Stimulated activated CD4-positive, alpha-beta T cell treated with anti-CD3 and anti-CD28 coated beads, Interleukin-12 subunit alpha, Interleukin-12 subunit beta, amount 100 ng/mL, for 48 hours (primary cell): ENCODE measurements at regions not wholly inside any gene's neighbourhood (a gene's known extent, or its start where the extent isn't known, plus 50 kb on each side); places are given as distances from the start of the nearest gene placed in this dataset.

Source experiments
- DNase-seq, 3 donors: peaks; one replicate each; pipeline ENCODE4 v3.0.0-alpha.2; 2020; ENCODE audit warnings: low read depth in 2 of 3, low spot score in 1 of 3

DNA sequence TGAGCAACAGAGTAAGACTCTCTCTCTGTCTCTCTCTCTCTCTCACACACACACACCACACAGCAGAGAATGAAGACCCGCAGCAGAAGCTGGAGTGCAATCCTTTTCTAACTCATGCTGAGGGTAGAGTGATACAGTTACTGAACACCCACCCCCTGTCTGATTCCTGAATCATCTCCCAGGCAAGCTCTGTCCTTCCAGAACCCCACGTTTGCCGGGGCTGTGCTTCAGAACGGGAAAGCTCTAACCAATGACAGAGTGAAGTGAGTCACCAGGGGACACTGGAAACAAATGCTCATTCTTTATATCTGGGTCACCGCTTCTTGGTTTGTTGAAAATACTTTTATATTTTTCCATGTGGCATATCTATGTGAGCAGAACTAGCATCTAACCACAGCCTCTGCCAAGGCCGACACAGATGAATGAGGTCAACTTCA, 553.7 kb upstream of the AMELY start:
- peak in 2 of 3 donors; percentile 33 to 37 for DNase-seq

DNA sequence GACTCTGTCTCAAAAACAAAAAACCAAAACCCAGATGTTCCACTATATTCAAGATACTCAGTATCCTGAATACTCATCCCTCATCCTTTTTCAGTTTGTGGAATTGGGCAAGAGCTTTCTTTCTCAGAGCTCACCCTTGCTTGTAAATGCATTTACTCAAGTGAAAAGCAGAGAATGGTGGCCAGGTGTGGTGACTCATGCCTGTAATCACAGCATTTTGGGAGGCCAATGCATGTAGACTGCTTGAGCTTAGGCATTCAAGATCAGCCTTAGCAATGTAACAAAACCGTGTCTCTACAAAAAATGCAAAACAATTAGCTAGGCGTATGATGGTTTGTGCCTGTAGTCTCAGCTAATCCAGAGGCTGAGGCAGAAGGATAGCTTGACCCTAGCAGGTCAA, 553.2 kb upstream of the AMELY start:
- DNase-seq = no peak

DNA sequence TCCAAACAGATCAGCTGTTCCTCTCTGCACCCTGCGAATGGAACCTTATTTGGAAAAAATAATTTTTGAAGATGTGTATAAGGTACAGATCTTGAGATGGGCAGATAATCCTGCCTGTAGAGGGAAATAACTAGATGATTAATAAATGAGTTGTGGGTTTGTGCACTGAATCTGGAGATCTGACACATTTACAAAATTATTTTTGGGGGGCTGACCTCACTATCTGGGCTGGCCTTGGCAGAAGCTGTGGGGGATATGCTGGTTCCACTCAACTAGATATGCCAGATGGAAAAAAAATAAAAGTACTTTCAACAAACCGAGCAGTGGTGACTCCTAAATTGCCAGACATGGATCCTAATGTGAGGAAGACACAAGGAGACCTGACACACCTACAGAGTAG, 552.2 kb upstream of the AMELY start:
- no peak for DNase-seq

DNA sequence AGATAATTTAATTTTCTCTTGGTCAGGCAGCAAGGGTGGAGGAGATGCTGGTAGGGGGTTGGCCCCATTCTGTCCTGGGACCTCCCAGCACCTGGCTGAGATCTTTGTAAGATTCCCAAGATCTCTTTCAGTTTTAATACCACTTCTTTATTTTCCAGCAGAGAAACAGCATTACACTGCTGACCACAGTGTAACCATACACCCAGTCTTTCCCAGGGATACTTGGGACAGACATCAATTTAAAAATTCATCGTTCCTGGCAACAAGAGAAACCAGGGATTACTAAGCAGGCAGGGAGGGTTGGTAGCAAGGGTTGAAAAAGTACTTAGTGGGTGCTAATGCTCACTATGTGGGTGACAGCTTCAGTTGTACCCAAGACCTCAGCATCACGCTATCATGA, 551.6 kb upstream of the AMELY start:
- no peak for DNase-seq

DNA sequence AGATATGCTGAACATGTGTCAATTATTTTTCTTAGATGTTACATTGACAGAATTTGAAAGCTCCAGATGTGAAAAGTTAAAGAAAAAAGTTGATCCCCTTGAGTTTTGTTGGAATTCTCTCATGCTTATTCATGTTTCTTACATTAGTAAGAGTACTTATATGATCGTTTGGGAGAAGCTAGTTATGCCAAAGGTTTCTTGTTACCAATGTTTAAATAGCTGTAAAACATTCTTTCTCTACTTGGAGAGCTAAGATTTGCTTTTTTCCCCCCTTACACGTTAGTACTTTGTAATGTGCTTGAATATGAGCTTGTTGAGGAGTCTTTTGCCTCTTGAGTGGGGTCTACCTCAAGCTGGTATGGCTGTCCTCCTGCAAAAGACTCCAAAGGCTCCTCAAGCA, 551.1 kb upstream of the AMELY start:
- no peak for DNase-seq

DNA sequence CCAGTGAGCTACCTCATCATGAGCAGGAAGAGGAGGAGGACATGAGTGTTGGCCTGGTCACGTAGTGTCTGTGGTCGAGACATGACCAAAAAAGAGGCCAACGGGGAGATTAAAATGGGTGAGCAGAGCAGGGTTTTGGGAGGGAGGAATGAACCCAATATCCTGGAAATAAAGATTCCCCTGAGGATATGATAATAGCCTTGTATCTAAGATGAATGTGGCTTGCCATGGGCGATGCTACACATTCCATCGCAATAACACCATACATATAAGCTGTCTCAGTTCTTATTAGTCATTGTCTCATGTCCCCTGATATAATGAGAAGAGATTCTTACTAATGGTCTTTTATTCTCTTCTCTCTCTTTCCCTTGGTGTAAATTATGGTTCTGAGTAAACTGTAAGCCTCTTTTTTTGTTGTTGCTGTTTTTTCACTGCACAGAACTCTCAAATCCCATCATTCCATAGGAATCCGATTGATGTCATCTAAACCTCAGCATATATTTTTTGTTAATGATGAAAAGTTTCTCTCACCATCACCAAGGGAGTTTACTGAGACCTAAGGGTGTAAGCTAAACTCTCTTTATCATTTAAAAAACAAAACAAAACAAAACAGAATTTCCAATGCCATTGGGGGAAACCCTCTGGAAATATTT, 550.4 kb upstream of the AMELY start:
- no peak for DNase-seq

DNA sequence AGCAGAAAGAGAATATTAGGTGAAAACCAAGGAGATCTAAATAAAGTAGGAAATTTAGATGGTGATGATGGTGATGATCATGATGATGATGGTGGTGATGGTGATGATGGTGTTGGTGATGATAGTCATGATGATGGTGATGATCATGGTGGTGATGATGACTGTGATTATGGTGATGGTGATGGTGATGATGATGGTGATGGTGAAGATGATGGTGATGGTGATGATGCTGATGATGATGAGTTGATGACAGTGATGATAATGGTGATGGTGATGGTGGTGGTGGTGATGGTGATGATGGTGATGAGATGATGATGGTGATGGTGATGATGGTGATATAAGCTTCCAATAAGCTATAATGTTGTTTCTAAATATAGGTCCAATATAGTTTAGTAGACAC, 548.2 kb upstream of the AMELY start:
- DNase-seq = no peak

DNA sequence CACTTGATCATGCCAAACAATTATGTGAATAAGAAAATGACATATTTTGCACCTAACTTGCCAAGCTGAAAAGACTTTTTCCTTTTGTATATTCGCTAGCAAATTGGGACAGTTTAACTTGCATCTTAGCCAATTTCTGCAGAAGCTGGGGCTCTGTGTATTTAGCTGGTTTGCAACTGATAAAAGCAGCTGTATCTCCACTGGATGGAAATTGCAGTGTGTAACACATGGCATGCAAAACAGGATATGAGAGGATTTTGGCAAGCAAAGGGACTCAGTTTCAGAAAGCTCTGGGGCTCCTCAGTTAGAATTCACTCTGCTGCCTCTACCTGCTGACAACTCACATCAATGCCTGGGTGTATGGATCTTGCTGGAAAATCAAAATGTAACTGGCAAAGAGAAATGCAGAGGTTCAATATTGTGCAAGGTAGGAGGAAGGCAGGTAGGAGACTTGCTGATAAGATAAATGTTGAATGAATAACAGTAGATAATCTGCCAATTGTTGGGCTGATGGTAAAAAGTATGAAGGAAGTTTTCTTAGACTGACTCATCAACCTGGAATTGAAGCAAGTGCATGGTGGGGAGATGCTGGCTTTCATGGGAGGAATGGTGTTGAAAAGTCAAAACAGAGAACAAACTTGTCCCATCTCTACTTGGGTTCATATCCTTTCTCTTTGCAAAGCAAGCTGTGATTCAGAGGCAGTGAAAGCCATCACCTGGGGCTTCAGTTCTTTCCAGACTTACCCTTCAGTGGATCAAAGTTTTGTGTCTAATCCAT, 546.9 kb upstream of the AMELY start:
- no peak for DNase-seq

DNA sequence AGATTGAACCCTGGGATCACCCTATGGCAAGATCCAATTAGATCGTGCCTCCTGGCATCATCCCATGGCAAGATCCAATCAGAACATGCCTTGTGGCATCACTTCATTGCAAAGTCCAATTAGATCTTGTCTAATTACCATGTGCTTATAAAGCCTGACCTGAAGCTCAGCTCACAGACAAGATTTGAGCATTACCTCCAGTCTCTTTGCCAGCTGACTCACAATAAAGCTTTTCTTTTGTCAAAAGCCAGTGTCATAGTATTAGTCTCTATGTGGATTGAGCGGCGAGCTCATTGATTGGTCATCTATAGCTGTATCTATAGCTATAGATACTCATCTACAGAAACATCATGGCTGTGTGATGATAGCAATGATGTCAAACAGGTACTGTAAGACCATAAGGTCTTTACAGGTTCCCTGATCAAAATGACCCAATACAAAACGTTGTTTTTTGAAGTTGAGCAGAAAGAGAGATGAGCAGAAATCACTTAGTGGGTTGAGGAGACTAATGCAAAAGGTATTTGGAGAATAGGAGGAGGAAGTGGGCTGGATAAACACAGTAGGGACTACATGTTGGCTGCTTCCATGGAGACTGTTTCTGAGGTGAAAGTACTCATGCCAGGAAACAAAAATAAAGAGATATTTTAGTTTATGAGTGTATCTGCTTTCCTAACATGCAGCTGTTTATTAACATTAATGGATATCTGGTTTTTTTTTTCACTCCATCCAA, 545.9 kb upstream of the AMELY start:
- DNase-seq = no peak

DNA sequence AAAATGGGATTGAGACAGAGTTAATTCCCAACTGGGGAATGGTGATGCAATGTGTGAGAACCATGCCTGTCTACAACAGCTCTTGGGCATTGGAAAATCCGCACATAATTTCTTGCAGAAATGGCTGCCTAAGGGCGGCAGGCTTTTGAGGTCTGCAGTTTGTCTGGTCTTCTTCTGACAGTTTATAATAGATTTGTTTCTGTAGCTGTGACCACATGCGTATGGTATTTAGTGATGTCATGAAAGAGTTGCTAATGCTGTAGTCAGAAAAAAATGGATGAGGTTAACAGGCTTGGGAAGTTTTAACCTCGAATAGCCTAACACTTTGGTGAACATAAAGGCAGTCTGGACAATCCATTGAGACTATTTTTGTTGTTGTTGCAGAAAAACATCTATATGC, 544.1 kb upstream of the AMELY start:
- no peak for DNase-seq

DNA sequence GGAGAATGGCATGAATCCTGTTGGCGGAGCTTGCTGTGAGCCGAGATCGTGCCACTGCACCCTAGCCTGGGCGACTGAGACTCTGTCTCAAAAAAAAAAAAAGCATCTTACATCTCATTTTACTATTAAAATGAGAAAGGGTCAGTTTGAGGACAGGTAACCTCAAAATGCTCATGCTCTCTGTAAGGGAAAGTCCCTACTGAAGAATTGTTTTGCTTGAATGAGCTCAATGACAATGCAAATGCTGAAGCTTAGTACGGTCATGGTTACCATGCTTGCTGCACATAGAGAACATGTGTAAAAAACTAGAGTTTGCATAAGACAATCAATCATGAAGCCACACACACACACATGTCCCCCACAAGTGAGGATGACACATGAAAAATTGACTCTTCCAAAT, 541.8 kb upstream of the AMELY start:
- no peak for DNase-seq

DNA sequence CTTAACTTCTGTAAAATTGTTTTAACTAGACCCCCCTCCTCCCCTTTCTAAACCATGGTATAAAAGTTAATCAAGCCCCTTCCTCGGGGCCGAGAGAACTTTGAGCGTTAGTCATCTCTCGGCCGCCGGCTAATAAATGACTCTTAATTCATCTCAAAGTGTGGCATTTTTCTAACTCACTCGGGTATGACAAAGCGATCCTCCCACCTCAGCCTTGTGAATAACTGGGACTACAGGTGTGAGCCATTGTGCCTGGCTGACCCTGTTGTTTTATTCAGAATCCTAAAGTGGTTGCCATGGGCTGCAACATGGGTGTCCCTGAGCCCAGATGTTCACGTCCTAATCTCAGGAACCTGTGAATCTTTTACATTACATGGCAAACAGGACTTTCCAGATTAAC, 540.7 kb upstream of the AMELY start:
- DNase-seq = no peak

DNA sequence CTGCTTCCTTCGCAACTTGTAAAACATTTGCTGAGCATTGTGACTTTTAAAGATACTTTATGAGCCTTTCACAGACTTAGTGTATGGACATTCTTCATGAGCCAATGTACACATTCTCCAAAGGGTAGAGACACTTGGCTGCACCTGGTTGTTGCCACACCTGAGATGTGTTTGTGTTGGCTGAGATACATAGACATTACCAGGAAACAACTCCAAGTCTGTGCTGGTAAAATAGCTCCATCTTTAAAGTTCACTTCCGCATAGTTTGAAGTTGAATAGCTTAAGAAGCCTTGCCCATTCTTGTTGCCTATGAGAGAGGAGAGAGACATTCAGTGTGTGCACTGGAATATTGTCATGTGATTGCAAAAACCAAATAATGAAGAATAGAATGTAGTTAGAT, 538.3 kb upstream of the AMELY start:
- no peak for DNase-seq

DNA sequence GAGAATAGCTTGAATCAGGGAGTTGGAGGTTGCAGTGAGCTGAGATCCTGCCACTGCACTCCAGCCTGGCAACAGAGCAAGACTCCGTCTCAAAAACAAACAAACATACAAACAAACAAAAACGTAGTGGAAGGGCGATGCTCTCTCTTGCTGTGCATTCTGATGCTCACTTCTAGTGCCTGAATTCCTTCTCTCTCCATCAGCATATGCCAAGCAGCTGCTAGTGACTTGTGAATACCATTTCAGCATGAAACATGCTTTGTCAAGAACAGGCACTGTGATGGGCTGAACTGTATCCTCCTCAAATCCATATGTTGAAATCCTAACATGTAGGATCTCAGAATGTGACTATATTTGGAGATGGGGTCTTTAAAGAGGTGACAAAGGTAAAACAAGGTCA, 537.1 kb upstream of the AMELY start:
- no peak for DNase-seq

DNA sequence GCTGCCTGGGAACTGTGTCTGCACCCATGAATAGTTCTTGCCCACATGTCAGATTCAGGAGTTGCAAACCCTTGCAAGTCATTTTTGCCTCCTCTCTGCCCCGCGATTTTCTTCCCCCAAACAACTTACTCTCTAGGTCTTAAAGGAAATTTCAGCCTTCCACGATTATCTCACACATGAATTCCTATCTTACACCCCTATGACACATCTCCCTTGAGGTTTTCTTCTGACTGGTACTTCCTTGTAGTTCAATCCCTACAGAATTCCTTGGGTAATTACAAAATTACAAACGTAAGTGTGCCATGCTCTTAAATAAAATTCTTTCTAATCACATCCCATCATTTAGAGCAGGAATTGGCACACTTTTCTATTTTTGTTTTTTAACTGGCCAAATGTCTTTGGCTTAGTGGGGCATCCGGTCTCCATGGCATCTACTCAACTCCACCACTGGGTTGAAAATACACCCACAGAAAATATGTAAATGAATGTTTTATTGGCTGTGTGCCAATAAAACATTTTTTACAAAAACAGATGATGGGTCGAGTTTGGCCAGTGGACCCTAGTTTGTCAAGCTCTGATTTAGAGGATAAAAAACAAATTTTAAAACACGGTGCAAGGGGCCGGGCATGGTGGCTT, 536.4 kb upstream of the AMELY start:
- no peak for DNase-seq

DNA sequence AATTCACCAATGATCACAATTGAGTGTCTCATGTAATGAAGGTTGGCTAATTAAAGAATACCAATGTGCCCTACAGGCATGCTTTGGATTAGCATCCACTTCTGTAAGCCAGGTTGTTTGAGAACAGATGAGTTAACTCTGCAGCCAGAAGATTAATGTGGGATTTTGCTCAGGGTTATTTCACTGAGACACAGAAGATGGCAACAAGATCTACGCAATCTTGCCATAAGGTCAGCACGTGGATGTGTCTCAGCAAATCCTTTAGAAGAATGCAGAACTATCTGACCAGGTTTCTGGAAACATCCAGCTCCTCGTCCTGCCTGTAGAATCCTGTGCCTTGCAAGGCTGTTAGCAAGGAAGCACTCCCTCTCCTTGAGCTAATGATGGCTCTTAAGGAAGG, 532.6 kb upstream of the AMELY start:
- DNase-seq = no peak

DNA sequence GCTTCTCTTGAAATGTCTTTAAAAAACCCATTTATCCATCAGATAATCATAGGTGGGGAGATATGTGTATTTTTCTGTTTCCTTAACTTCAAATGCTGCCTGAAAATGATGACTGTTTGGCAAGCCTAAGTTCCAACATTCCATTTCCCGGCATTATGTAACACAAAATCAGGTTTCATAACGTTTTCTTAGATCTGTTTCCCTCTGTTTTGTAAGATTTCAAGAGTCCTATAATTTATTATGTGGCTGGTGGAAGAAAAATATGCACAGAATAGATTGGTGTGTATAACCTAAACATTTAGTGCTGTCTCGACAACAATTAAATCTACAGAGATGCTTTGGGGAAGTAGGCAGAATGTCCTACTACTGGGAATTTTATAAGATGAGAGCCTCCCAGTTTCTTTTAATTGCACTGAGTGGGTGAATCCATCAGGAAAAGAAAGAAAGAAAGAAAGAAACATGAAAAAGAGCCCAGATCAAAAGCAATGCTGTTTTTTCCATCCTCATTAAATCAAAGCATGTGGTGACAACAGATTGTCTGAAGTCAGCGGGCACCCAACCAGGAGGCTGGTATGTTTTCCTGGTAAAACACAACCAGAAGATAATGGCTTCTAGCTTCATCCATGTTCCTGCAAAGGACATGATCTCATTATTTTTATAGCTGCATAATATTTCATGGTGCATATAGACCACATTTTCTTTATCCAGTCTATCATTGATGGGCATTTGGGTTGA, 529.4 kb upstream of the AMELY start:
- DNase-seq = no peak

DNA sequence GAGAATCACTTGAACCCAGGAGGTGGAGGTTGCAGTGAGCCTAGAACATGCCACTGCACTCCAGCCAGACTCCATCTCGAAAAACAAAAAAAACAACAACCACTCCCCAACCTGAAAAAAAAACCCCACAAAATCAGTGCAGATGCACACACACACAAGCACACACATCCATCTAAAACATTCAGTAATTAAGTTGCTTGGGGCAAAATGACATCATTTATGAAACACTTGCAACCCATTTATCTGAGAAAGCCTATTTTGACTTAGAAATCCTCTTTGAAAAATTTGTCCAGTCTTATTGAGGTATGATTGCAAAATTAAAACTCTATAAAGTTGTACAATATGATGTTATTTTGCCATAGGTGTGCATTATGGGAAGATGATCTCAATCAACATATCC, 525.5 kb upstream of the AMELY start:
- no peak for DNase-seq

DNA sequence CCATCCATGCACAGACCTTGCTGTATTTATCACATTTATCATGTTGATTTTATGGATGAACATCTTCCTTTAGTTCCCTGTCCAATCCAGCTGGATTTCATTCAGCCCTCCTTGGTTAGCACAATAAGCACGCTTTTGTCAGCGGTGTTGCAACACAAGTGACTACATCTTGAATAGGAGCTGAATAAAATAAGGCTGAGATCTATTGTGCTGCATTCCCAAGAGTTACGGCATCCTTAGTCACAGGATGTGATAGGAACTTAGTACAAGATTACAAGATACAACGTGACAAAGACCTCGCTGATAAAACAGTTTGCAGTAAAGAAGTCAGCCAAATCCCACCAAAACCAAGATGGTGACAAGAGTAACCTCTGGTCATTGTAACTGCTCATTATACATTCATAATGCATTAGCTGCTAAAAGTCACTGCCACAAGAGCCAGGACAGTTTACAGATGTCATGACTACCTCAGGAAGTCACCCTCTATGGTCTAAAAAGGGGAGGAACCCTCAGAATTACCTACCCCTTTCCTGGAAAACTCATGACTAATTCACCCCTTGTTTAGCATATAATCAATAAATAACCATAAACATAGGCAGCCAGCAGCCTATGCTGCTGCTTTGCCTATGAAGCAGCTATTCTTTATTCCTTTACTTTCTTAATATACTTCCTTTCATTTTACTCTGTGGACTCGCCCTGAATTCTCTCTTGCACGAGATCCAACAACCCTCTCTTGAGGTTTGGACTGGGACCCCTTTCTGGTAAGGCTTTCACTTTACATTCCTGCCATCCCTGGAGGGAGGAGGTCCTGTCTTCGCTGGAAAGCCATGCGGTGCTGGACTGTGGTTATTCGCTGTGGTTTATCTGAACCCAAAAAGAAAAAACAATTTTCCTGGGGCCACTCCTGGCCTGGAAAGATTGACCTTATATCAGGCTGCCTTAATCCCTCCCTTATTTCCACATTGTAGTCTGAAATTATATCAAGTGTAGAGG, 522.6 kb upstream of the AMELY start:
- no peak for DNase-seq

DNA sequence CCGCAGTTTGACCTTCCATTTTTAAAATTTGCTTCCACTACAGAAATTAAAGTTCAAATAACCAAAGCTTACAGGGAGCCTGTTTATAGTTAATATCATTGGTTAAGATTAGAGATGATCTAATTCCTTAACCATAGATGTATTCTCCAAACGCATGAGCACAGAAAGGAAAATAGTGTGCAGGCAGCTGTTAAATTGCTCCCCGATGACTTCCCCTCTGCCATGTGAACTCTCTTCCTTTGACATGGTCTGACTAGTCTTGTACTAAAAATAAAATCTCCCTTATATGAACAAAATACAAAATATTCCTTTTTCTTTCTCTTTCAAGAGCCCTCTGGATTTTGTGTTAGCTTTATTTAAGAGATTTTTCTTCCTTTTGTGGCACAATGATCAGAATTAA, 507.6 kb upstream of the AMELY start:
- no peak for DNase-seq
